IMR-90 (cell line): ENCODE measurements at regions not wholly inside any gene's neighbourhood (a gene's known extent, or its start where the extent isn't known, plus 50 kb on each side); places are given as distances from the start of the nearest gene placed in this dataset.

ENCODE experiments used
- ATAC-seq: fragments of 200-7000 bp; cut with Tn5 transposase; 2 replicates; pipeline ENCODE4 v1.9.1; 2020; ENCODE audit warnings: low read depth, mild to moderate bottlenecking, moderate library complexity
- BruUV-seq: library from RNA; stranded (reverse); fragments of 400-500 nt; replicated peaks from 2 replicates; lab custom pipeline; 2021; lab: Mats Ljungman, UMichigan
- CTCF ChIA-PET: fragments of 300-600 bp; formaldehyde crosslinking; extraction: SDS; loops from one replicate; lab custom pipeline; 2021; ENCODE audit warnings: antibody characterized with exemption; lab: Yijun Ruan, JAX
- POLR2A ChIA-PET: fragments of 300-600 bp; sonication (Branson Sonifier 250); formaldehyde crosslinking; loops from one replicate; lab custom pipeline; 2022; ENCODE audit warnings: antibody characterized with exemption; ENCODE audit not compliant: unreplicated experiment; lab: Charles Lee
- DNase-seq: peaks from one replicate; pipeline ENCODE4 v3.0.0; 2013
- H2AFZ ChIP-seq: replicated peaks from 2 replicates; pipeline ENCODE3; 2013; ENCODE audit warnings: low read length, mild to moderate bottlenecking; ENCODE audit not compliant: poor library complexity
- H2AK5ac ChIP-seq: 2 replicates; pipeline ENCODE4 v1.6.1; 2013; ENCODE audit warnings: low read depth, low read length, inconsistent platforms
- H2AK9ac ChIP-seq: replicated peaks from 2 replicates; pipeline ENCODE3; 2013; ENCODE audit warnings: mild to moderate bottlenecking, low read depth, low read length, moderate library complexity; ENCODE audit not compliant: poor library complexity
- H2BK120ac ChIP-seq: 2 replicates; pipeline ENCODE4 v1.6.1; 2013; ENCODE audit warnings: low read depth, low read length, inconsistent platforms
- H2BK15ac ChIP-seq: 3 replicates; pipeline ENCODE4 v1.6.1; 2013; ENCODE audit warnings: low read depth, low read length, inconsistent platforms
- H2BK20ac ChIP-seq: 2 replicates; pipeline ENCODE4 v1.6.1; 2013; ENCODE audit warnings: low read depth, mild to moderate bottlenecking, inconsistent platforms, low read length, moderate library complexity
- H2BK5ac ChIP-seq: 2 replicates; pipeline ENCODE4 v1.6.1; 2013; ENCODE audit warnings: mild to moderate bottlenecking, low read depth, low read length, inconsistent platforms; ENCODE audit not compliant: poor library complexity, severe bottlenecking
- H3K14ac ChIP-seq: replicated peaks from 2 replicates; pipeline ENCODE4 v1.6.1; 2013; ENCODE audit warnings: low read depth, low read length, inconsistent platforms
- H3K18ac ChIP-seq: 2 replicates; pipeline ENCODE4 v1.6.1; 2013; ENCODE audit warnings: low read depth, low read length, control low read depth
- H3K23ac ChIP-seq: 2 replicates; pipeline ENCODE4 v1.6.1; 2013; ENCODE audit warnings: low read depth, low read length, inconsistent platforms
- H3K27ac ChIP-seq: 2 replicates; pipeline ENCODE4 v1.5.1; 2013; ENCODE audit warnings: mild to moderate bottlenecking, control low read depth, low read length; ENCODE audit not compliant: insufficient read depth
- H3K27me3 ChIP-seq: 2 replicates; pipeline ENCODE4 v1.6.1; 2013; ENCODE audit warnings: low read length; ENCODE audit not compliant: control insufficient read depth, insufficient read depth
- H3K36me3 ChIP-seq: 2 replicates; pipeline ENCODE4 v1.6.1; 2013; ENCODE audit warnings: low read length, mixed read lengths; ENCODE audit not compliant: control insufficient read depth, insufficient read depth
- H3K4ac ChIP-seq: 2 replicates; pipeline ENCODE4 v1.6.1; 2013; ENCODE audit warnings: low read depth, low read length, inconsistent platforms
- H3K4me1 ChIP-seq: 2 replicates; pipeline ENCODE4 v1.6.1; 2013; ENCODE audit warnings: low read length, mixed read lengths; ENCODE audit not compliant: control insufficient read depth, insufficient read depth
- H3K4me2 ChIP-seq: 2 replicates; pipeline ENCODE4 v1.6.1; 2013; ENCODE audit warnings: low read depth, mild to moderate bottlenecking, control low read depth, low read length, moderate library complexity
- H3K4me3 ChIP-seq: 2 replicates; pipeline ENCODE4 v1.5.1; 2013; ENCODE audit warnings: low read depth, mild to moderate bottlenecking, control low read depth, low read length, moderate library complexity; ENCODE audit not compliant: insufficient read depth
- H3K56ac ChIP-seq: 2 replicates; pipeline ENCODE4 v1.6.1; 2013; ENCODE audit warnings: low read length, inconsistent platforms; ENCODE audit not compliant: insufficient read depth; ENCODE audit errors: extremely low read depth
- H3K79me1 ChIP-seq, 2 experiments: 2 replicates each; pipeline ENCODE4 v1.6.1; 2013; ENCODE audit warnings: low read length in 2 of 2, inconsistent platforms in 1 of 2, low read depth in 1 of 2
- H3K9ac ChIP-seq: 2 replicates; pipeline ENCODE4 v1.6.1; 2013; ENCODE audit warnings: low read depth, low read length, control low read depth
- H3K9me1 ChIP-seq: 2 replicates; pipeline ENCODE4 v1.6.1; 2013; ENCODE audit warnings: low read length, inconsistent platforms; ENCODE audit not compliant: insufficient read depth
- H3K9me3 ChIP-seq: 2 replicates; pipeline ENCODE4 v1.6.1; 2013; ENCODE audit warnings: low read length; ENCODE audit not compliant: control insufficient read depth, insufficient read depth
- H4K20me1 ChIP-seq: 2 replicates; pipeline ENCODE4 v1.6.1; 2013; ENCODE audit warnings: low read length, inconsistent platforms; ENCODE audit not compliant: insufficient read depth
- H4K5ac ChIP-seq: 2 replicates; pipeline ENCODE4 v1.6.1; 2013; ENCODE audit warnings: mild to moderate bottlenecking, low read depth, low read length, control low read depth
- H4K8ac ChIP-seq, 2 experiments: 2 replicates each; pipeline ENCODE4 v1.6.1; 2013; ENCODE audit warnings: low read depth in 2 of 2, low read length in 2 of 2, control low read depth in 1 of 2, inconsistent platforms in 1 of 2
- H4K91ac ChIP-seq: 2 replicates; pipeline ENCODE4 v1.6.1; 2013; ENCODE audit warnings: low read depth, low read length, inconsistent platforms; ENCODE audit not compliant: insufficient read depth
- CEBPB ChIP-seq: IDR thresholded peaks from 2 replicates; pipeline ENCODE4 v1.6.1; 2012; ENCODE audit warnings: low read depth, low read length, improper control_type of control experiment
- FOS ChIP-seq: fragments of 150-350 bp; IDR thresholded peaks from 2 replicates; pipeline ENCODE4 v1.6.1; 2016; ENCODE audit warnings: low read depth, low read length
- dilution Hi-C: fragments of 300-500 bp; cut with HindIII; formaldehyde crosslinking; loops from one replicate; pipeline ENCODE4 v1.14.3; 2018; ENCODE audit warnings: low sequenced_read_pairs; ENCODE audit not compliant: unreplicated experiment
- in situ Hi-C: fragments of 300-500 bp; cut with MboI; formaldehyde crosslinking; loops from 3 replicates; pipeline ENCODE4 v1.14.3; 2019; ENCODE audit warnings: low sequenced_read_pairs, inconsistent platforms, mixed read lengths
- intact Hi-C: fragments of 100-400 bp; cut with micrococcal nuclease; formaldehyde crosslinking; loops from 2 replicates; pipeline ENCODE4 v1.10.0; 2022

DNA sequence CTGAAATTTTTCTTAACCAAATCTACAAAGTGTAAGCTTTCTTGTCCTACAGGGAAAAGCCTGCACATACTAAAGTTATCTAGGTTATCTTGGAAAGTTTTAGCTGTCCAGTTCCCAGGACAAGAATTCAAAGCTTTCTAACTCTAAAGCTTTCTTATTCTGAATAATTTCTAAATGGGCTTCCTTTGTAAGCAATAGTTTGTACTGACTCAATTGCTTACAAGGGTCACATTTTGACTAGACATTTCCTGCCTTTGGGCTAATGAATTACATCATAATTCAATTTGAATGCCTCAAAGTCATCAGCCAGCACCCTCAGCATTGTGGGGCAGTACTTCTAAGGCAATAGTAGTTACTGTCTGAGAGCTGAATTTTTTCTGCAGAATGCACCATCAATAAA is 223.0 kb downstream of the LTN1 start:
- no peaks in the 10 kb centered on the region for H3K27me3 ChIP-seq
- H3K4ac ChIP-seq = peak overlapping the region; percentile 46; the same call in 1 of the 2 replicates
- no peak overlapping the region for H3K9ac ChIP-seq
- H3K4me3 ChIP-seq = no peak overlapping the region
- peaks cover 4% of the 10 kb centered on the region for H3K9me1 ChIP-seq
- H3K4me1 ChIP-seq = peaks cover 14% of the 10 kb centered on the region
- no peaks in the 10 kb centered on the region for H3K79me1 ChIP-seq
- peak overlapping the region; percentile 46; the same call in 1 of the 2 replicates for H4K5ac ChIP-seq
- H3K9me3 ChIP-seq = no peaks in the 10 kb centered on the region
- H2BK120ac ChIP-seq = peak overlapping the region; percentile 95
- H3K4me2 ChIP-seq = no peak overlapping the region
- H3K56ac ChIP-seq = 0 out of 2 replicates have a peak overlapping the region, but pooled peaks have one; percentile 7
- ChIA-PET POLR2A (no interaction called here), CTCF (no interaction called here)
- dilution Hi-C loops (no loop called here), intact Hi-C loops (loop anchor here (10.0 kb wide), 1 partner anchor 1925 kb away; the partner anchor contains the start of gene ADAMTS1), in situ Hi-C loops (no loop called here)
- no TSS peak for BruUV-seq
- 0 out of 2 replicates have a peak, but pooled peaks have one; percentile 10 for TF ChIP-seq CEBPB
- TF ChIP-seq FOS = no peak
- H4K20me1 ChIP-seq = no peaks in the 10 kb centered on the region
- H4K8ac ChIP-seq = 0 out of 4 replicates have a peak overlapping the region, but pooled peaks have one; percentile 60 to 88
- 0 out of 2 replicates have a peak overlapping the region, but pooled peaks have one; percentile 91 for H3K14ac ChIP-seq
- H4K91ac ChIP-seq = no peak overlapping the region; the same call in 1 of the 2 replicates
- H2BK20ac ChIP-seq = peak overlapping the region; percentile 98
- peak overlapping the region; percentile 90; the same call in 2 of the 3 replicates for H2BK15ac ChIP-seq
- H2BK5ac ChIP-seq = peak overlapping the region; percentile 38
- H2AFZ ChIP-seq = no peak overlapping the region
- DNase-seq (no peak), ATAC-seq (no peak)
- no peak overlapping the region for H2AK5ac ChIP-seq
- H2AK9ac ChIP-seq = no peak overlapping the region
- no peaks in the 10 kb centered on the region for H3K36me3 ChIP-seq
- H3K23ac ChIP-seq = no peak overlapping the region
- H3K18ac ChIP-seq = peak overlapping the region; percentile 92; the same call in 1 of the 2 replicates
- no peak overlapping the region for H3K27ac ChIP-seq
